ENCODE measurements at regions not wholly inside any gene's neighbourhood (a gene's known extent, or its start where the extent isn't known, plus 50 kb on each side); places are given as distances from the start of the nearest gene placed in this dataset.

DNA sequence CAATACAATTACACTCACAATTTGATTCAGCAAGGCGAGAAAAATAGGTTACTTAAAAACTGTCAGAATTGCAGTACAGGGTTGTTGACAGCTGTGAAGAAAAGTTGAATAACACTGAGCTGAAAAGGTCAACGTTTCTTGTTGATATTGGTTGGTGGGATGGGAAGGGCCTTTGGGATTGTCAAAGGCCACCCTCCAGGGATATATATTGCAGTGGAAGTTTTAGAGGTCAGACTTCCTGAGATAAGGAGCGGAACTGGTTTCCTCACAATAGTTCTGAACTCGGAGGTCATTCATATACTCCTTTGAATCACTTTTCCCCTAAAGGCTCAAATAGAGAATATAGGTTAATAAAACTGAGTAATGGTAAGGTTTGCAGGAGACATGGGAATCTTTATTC, 417.2 kb downstream of the RAPGEF2 start (continued):
- TF ChIP-seq ZFP90 (CRISPR knock-in tag; IDR thresholded peaks at IDR 0.05; ENCODE audit: borderline replicate concordance) (no peak), FOXJ3 (CRISPR knock-in tag; IDR thresholded peaks at IDR 0.05; ENCODE audit: borderline replicate concordance) (no peak), ZMAT3 (CRISPR knock-in tag; conservative IDR thresholded peaks at IDR 0.05) (no peak), MYC (CRISPR knock-in tag; IDR thresholded peaks at IDR 0.05; ENCODE audit: borderline replicate concordance) (no peak), TBX2 (CRISPR knock-in tag; IDR thresholded peaks at IDR 0.05; ENCODE audit: borderline replicate concordance) (no peak), YEATS4 (CRISPR knock-in tag; IDR thresholded peaks at IDR 0.05; ENCODE audit: borderline replicate concordance) (no peak), MATR3 (CRISPR knock-in tag; IDR thresholded peaks at IDR 0.05) (no peak), NFYB (CRISPR knock-in tag; IDR thresholded peaks at IDR 0.05) (no peak), FOXM1 (CRISPR knock-in tag; IDR thresholded peaks at IDR 0.05) (no peak)
- TF ChIP-seq, protein P1, sequence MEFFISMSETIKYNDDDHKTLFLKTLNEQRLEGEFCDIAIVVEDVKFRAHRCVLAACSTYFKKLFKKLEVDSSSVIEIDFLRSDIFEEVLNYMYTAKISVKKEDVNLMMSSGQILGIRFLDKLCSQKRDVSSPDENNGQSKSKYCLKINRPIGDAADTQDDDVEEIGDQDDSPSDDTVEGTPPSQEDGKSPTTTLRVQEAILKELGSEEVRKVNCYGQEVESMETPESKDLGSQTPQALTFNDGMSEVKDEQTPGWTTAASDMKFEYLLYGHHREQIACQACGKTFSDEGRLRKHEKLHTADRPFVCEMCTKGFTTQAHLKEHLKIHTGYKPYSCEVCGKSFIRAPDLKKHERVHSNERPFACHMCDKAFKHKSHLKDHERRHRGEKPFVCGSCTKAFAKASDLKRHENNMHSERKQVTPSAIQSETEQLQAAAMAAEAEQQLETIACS (CRISPR knock-in tag; IDR thresholded peaks at IDR 0.05): no peak
- TF ChIP-seq, protein P2, sequence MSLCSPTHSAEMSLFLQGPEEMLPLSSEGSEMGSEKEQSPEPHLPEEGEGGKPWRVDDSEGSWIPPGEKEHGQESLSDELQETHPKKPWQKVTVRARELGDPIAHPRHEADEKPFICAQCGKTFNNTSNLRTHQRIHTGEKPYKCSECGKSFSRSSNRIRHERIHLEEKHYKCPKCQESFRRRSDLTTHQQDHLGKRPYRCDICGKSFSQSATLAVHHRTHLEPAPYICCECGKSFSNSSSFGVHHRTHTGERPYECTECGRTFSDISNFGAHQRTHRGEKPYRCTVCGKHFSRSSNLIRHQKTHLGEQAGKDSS (CRISPR knock-in tag; IDR thresholded peaks at IDR 0.05; ENCODE audit: borderline replicate concordance, low read depth): no peak

DNA sequence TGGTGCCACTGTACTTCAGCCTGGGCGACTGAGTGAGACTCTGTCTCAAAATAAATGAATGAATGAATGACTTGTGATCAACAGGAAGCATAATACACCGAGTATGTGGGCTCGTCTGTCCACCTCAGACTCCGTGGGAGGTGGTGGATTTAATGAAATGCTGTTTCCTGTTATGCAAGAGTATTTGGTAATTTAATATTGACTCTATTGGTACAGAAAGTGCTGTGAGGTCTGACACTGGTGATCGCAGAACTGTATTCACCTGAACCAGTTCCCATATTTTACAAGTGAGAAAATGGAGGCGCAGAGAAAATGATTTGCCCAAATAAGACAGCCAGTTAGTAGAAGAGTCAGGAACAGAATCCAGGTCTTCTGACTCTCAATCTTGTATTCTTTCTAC, 423.3 kb downstream of the RAPGEF2 start:
- WGBS (ENCODE audit: low lambda C conversion rate): 28% methylated on average over 6 of the region's 6 CpGs
- FAIRE-seq: no peak
- no peak for ATAC-seq
- DNase-seq (ENCODE audit: low spot score): no peak
- ChIA-PET CTCF (ENCODE audit: low intra/inter-chr PET ratio, low total read pairs) (no interaction called here), POLR2A (no interaction called here)
- H3K4me1 ChIP-seq (ENCODE audit: insufficient read depth, low read length): no peaks in the 10 kb centered on the region
- H3K4me2 ChIP-seq (ENCODE audit: low read depth, low read length): no peak overlapping the region
- no peak overlapping the region for H3K27ac ChIP-seq (ENCODE audit: extremely low read length, insufficient read depth, low read length)
- no peak overlapping the region for H2AFZ ChIP-seq (ENCODE audit: low read length)
- no peaks in the 10 kb centered on the region for H3K9me3 ChIP-seq (ENCODE audit: low read length)
- H3K79me2 ChIP-seq (ENCODE audit: insufficient read depth, low read length): no peaks in the 10 kb centered on the region
- no peak overlapping the region for H3K4me3 ChIP-seq (replicated peaks in 1 of 3; ENCODE audit: insufficient read depth in 1 of 3, low read depth in 2 of 3, low read length in 3 of 3)
- no peaks in the 10 kb centered on the region for H3K27me3 ChIP-seq (ENCODE audit: control insufficient read depth in 1 of 2, insufficient read depth in 2 of 2, low read length in 2 of 2)
- in situ Hi-C loops (cut with HindIII; ENCODE audit: extremely low pct_ligation_motif_present, low pct_unique_long_range_greater_than_20kb) (no loop called here), intact Hi-C loops (cut with micrococcal nuclease; ENCODE audit: unreplicated experiment) (no loop called here)
- no peaks in the 10 kb centered on the region for H4K20me1 ChIP-seq (ENCODE audit: insufficient read depth, low read length)
- H3K9ac ChIP-seq (ENCODE audit: insufficient read depth, low read depth, low read length): no peak overlapping the region
- no TSS peak for BruUV-seq (replicated peaks)
- H3K36me3 ChIP-seq (replicated peaks in 1 of 2; ENCODE audit: control insufficient read depth in 1 of 2, insufficient read depth in 2 of 2, low read length in 2 of 2): no peaks in the 10 kb centered on the region
- TF ChIP-seq, protein P3, sequence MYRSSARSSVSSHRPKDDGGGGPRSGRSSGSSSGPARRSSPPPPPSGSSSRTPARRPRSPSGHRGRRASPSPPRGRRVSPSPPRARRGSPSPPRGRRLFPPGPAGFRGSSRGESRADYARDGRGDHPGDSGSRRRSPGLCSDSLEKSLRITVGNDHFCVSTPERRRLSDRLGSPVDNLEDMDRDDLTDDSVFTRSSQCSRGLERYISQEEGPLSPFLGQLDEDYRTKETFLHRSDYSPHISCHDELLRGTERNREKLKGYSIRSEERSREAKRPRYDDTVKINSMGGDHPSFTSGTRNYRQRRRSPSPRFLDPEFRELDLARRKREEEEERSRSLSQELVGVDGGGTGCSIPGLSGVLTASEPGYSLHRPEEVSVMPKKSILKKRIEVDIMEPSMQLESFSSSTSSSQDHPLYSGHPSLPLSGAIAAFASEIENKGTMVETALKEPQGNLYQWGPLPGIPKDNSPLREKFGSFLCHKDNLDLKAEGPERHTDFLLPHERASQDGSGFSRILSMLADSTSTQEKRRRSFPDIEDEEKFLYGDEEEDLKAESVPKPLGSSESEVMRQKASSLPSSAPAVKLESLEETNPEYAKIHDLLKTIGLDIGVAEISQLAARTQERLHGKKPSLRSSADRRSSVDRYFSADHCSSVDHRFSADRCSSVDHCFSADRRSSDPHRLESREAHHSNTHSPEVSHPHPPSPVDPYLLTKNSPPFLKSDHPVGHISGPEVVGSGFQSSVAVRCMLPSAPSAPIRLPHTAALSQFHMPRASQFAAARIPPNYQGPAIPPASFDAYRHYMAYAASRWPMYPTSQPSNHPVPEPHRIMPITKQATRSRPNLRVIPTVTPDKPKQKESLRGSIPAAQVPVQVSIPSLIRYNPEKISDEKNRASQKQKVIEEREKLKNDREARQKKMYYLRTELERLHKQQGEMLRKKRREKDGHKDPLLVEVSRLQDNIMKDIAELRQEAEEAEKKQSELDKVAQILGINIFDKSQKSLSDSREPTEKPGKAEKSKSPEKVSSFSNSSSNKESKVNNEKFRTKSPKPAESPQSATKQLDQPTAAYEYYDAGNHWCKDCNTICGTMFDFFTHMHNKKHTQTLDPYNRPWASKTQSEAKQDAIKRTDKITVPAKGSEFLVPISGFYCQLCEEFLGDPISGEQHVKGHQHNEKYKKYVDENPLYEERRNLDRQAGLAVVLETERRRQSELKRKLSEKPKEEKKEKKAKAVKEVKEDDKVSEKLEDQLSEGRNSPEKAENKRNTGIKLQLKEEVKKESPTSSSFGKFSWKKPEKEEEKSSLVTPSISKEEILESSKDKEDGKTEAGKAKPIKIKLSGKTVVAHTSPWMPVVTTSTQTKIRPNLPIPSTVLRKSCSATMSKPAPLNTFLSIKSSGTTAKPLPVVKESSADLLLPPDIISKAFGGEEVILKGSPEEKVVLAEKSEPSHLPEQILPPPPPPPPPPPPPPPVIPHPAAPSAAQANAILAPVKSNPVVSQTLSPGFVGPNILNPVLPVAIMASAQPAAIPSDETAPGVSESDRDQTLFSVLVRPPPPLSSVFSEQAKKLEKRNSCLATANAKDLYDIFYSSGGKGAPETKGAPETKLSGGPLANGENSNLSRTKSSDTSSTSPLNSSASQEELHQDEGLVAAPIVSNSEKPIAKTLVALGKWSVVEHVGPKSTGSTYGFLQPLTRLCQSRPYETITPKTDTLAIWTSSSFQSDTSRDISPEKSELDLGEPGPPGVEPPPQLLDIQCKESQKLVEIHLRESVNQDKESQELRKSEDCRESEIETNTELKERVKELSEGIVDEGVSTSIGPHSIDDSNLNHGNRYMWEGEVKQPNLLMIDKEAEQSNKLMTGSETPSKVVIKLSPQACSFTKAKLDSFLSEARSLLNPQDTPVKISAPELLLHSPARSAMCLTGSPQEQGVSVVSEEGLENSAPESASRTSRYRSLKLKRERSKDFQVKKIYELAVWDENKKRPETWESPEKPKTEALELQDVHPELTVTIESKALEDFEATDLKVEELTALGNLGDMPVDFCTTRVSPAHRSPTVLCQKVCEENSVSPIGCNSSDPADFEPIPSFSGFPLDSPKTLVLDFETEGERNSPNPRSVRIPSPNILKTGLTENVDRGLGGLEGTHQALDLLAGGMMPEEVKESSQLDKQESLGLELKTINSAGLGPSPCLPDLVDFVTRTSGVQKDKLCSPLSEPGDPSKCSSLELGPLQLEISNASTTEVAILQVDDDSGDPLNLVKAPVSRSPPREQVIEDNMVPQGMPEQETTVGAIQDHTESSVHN (CRISPR knock-in tag; IDR thresholded peaks at IDR 0.05): no peak
- TF ChIP-seq, protein P4, sequence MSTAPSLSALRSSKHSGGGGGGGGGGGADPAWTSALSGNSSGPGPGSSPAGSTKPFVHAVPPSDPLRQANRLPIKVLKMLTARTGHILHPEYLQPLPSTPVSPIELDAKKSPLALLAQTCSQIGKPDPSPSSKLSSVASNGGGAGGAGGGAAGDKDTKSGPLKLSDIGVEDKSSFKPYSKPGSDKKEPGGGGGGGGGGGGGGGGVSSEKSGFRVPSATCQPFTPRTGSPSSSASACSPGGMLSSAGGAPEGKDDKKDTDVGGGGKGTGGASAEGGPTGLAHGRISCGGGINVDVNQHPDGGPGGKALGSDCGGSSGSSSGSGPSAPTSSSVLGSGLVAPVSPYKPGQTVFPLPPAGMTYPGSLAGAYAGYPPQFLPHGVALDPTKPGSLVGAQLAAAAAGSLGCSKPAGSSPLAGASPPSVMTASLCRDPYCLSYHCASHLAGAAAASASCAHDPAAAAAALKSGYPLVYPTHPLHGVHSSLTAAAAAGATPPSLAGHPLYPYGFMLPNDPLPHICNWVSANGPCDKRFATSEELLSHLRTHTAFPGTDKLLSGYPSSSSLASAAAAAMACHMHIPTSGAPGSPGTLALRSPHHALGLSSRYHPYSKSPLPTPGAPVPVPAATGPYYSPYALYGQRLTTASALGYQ (CRISPR knock-in tag; IDR thresholded peaks at IDR 0.05): no peak
